GM21825 (cell line): ENCODE measurements at regions not wholly inside any gene's neighbourhood (a gene's known extent, or its start where the extent isn't known, plus 50 kb on each side); places are given as distances from the start of the nearest gene placed in this dataset.

Source experiments
- ATAC-seq: cut with Tn5 transposase; IDR thresholded peaks from one replicate; pipeline ENCODE4 v1.9.1; 2021; ENCODE audit warnings: mild to moderate bottlenecking, moderate library complexity; ENCODE audit not compliant: unreplicated experiment

DNA sequence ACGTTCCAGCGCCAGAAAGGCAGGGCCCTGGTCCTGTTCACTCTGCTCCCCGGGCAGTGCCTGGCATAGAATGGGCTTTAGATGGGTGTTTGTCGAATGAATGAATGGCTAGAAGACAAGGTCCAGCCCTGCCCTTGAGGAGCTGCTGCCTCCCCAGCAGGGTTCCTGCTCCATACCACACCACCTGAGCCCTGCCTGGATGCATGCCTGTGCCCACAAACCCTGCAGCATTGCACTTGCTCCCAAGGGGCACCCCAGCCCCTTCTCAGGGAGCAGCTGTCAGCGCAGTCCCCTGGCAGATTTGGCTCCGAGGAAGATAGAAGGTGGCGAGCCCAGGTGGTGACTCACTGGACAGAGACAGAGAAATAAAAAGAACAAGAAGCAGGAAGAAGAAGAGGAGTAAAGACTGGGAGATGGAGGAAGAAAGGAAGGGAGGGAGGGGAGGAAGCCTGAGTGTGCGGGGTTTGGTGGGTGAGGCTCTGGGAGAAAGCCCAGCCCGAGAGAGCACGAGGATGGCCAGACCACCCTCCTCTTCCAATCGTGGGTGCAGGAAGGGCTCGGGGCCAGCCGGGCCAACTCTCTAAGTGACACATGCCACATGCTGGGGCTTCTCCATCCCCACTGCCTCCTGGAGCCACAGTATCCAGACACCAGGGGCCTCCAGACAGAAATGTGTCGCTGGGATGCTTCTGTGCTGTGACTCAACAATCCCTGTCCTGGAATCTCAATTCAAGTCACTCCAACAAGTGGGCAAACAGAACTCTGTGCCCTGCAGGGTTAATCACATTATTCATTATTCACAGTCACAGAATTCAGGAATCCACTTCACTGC is 1474.3 kb downstream of the BRD1 start:
- ATAC-seq = no peak

DNA sequence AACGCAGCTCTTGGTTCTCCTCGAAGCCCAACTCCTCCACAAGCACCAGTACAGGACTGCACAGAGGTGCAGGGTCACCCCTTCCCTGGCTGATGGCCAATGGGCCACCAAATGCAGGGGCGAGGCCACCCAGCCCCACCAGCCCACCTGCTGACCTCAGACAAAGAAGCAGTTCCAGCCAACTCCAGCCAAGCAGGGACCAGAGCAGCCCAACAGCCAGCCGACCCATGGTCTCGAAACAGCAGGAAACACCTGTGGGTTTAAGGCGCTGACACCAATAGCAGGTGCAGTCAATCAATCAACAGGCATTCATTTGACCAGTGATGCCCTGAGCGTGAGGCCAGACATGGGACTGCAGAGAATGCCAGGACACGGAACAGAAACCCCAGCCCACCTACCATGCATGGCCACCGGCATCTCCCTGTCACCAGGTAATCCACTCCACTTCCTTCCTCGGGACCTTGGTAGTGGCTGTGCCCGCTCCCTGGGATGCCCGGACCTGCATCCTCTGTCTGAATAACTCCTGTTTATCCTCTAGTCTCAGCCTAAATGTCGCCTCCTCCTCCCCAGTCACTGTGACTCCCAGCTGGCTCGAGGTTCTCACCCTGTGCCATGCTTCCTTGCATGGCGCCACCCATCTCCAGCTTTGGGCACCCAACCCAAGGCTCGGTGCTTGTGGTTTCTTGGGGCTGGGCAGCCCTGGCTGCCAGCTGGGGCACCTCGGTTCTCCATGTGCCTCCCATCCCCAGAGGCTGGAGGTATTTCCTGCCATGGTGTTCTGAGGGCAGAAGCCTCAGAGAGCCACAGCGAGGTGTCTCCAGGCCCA is 1475.4 kb downstream of the BRD1 start:
- no peak for ATAC-seq

DNA sequence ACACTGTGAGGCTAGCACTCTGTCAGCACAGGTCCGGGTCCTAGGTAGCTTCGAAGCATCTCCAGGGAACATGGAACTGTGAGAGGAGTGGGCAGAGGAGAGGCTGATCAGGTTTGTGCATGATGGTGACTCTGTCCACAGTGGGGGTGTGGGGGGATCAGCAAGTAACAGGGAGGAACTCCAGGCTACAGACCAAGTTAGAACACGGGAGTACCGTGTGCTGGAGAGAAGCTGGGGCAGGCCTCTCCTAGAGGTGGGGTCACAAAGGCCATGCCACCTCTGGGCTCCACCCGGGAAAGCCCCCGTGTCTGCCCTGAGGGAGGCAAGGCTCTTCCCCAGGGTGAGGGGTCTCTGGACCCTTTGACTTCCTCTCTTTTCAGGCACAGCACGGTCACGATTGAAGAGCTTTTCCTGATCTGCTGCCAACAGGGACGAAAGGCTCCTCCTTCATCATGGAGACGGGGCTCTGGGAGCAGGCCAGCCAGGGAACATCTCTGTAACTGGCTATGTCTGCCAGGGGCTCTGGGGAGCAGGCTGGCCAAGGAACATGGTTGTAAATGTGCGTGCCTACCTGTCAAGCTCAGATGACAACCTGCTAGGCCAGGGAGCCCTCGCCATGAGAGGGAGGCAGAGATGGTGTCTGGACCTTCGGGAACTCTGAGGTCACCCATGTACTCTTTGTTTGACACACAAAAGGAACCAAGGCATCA is 1476.1 kb downstream of the BRD1 start:
- no peak for ATAC-seq

DNA sequence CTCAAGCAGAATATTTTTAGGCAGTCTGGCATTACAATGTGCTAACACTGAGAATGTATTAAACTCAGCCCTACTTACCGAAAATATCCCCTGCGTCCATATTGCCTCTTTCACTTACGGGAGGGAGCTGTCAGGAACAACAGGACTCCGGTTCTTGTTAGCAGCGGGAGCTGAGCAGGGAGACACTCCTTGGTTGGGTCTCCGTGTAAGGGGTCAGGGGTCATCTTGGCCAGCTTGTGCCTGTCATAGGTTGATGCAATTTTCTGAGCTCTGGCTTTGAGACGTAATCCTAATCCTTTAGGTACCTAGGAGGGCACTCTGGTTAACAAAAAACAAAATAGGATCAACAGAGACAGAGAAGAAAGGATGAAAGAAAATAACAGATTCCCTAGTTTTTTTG is 1477.2 kb downstream of the BRD1 start:
- no peak for ATAC-seq

DNA sequence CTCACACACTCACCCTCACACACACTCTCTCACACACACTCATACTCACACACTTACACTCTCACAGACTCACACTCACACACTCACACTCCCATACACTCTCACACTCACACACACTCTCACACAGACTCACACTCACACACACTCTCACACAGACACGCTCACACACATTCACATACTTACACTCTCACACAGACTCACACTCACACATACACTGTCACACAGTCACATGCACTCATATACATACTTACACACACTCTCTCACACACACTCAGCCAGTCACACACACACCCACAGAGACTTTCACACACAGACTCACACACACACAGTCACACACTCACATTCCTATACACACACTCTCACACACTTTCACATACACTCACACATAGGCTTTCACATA is 1478.8 kb downstream of the BRD1 start:
- no peak for ATAC-seq

DNA sequence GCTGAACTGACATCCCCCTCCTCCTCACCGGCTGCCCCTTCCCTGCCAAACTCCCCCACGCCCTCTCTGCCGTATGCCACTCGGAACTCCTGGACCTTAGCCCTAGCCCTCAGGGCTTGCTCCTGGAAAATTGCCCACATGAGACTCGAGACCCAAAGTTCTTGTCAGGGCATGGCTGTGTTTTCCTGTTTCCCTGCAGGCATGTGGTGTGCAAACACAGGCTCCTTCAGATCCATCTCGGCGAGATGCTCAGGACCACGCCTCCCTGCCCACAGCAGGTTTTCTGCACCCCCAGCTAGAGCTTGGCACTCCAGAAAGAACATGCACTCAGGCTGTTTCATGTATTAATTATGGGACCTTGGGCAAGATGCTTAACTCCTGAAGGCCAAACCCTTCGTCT is 1480.4 kb downstream of the BRD1 start:
- no peak for ATAC-seq

DNA sequence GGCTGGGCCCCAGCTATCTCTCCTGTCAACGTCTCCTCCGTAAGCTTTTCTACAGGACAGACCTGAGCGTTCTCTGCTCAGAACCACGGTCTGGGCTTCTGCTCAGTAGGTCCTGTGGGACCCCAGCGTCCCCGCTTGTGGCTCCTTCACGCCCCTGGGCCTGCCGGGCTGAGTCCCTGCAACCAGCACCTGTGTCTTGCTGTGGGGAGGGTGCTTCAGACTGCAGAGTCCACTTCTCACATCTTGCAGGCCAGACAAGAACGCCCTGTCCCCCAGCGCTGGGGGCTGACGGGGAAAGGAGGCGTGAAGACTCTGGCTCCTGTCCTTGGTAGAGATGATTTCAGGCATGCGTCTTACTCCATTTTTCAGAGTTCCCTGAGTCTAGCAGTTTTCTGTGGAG is 1480.8 kb downstream of the BRD1 start:
- ATAC-seq = no peak

DNA sequence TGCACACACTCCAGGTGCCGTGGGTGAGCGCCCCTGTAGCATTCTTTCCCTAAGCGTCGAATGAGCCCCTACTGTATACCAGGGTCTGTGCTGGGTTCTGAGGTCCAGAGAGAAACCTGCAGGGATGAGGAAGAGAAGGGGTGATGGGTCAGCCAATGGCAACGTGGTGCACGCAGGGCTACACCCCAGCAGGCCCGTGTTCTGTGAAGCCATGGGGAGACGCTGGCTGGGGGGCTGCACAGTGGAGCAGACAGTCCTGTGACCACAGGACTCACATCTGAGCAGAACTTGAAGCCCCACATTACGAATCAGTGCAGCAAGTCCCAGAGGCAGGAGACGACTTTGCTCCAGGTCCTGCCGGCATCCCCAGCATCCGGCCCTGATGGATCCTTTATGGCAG is 1481.4 kb downstream of the BRD1 start:
- ATAC-seq = no peak

DNA sequence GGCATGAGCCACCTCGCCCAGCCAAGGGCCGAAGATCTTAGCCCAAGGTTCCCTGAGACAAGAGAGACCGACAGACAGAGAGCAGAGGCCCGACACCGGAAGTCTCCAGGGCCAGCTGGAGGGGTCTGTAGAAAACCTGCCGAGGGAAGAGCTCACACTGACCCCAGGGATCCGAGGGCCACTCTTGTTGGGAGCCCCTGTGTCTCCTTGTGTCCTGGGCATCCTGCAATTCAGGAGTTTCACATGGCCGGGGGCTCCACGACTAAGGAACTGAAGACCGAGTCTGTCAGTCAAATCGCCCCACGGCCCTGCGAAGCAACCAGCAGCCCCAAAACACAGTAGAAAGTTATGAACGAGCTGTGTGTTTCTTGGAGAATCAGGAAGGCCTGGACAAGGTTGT is 1482.0 kb downstream of the BRD1 start:
- no peak for ATAC-seq

DNA sequence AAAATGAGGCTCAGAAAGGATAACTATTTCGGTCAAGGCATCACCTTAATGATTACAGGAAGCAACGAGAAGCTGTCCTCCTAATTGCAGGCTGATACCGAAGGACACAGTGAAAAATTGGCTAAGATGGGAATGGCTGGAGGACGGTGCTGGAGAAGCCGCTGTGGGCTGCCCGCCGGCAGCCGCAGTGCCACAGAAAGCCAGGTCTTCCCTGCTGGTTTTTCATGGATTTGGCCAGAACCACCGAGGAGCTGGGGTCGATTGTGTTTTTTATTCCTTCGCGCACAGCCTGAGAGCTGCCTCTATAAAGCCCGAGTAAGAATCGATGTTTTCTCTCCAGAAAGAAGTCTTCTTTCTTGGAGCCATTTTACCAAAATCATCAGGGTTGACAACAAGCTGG is 1484.2 kb downstream of the BRD1 start:
- ATAC-seq = no peak

DNA sequence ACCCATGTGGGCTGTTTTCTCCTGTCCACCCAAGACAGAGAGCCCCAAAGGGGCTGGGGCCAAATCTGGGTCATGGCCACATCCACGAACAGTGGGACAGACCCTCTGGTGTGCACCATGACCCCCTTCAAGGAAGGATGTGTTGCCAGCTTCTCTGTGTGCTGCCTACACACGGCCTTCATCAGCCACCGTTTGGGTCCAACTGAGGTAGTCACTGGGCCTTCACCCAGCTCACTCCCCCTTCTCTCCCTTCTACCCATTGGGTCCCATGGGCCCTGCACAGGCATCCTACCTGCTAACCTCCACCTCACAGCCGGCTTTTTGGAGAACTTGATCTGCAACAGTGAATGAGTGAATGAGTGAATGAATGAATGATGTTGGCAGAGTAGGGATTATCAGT is 1484.9 kb downstream of the BRD1 start:
- no peak for ATAC-seq

DNA sequence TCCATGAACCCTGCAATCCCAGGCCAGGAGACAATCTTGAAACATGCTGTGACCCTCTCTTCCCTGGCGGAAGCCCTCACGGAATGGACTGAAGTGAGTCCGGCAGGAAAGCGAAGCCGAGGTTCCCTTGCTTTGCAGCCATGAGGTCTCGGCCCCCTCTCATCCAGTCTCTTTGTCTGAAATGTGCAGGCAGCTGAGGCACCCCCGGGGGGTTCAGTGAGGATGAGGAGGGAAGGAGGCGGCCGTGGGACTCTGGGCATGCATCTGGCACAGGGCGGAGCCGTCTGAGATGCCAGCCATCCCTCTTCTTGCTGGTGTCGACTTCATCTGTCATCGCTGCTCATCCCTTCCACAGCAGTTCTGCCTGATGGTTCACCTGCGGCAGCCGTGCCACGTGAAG is 1485.7 kb downstream of the BRD1 start:
- ATAC-seq = no peak

DNA sequence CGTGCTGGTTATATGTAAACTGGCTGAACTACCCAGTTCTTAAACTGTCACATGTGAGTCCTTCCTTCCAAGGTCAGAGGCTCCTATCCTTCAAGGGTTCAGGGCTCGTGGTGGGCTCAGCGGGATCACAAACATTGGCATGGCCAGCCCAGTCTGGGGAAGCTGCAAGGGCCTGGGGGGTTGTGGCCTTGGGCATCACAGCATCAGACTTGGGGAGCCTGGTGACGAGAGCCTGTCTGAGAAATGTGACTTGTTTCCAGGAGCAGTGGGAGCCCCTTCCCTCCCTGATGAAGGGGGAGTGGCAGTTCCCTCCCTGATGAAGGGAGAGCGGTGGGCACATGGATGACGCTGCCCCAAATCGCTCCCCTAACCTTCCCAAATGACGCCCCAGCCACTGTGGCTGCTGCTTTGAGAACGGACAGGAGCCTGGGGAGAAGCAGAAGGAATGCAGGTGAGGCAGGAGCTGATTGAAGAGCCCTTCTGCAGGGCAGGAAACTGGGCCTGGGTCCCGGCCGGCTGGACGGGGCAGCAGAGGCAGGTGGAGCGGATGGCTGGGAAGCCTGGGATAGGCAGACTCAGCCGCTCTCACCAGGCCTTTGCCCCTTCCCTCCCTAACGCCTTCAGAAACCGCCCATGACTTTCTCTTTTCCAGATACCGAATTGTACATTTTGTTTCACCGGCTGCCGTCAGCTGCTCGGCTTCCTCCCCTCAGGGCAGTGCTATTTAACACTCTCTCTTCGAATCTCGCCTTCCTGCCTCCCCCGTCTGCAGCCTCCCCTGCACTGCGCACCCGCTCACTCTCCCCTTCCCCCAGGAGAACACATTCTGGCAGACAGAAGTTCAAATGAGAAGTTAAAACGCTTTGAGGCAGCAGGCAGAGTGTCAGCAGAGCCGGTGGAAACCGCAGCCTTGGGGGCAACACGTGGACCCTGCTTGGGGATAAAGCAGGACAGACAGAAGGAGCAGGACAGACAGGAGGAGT is 1486.7 kb downstream of the BRD1 start:
- ATAC-seq = no peak

DNA sequence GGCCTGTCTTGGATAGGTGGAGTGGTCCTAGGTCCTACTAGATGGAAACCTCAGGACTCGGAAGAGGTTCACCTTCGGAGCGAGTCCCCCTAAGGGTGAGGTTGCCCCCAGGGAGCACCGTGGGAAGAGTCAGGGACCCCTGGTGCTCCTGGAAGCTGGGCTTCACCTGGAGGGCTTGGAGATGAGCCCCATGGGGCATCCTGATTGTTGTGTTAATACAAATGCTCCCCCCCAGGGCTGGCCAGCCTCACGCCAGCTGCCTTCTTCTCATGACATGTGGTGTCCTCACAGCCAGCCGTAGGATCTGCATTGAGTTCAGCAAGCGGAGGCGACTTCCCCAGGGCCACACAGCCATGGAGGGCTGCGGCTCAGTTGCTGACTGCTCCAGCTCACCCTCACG is 1487.5 kb downstream of the BRD1 start:
- ATAC-seq = no peak

DNA sequence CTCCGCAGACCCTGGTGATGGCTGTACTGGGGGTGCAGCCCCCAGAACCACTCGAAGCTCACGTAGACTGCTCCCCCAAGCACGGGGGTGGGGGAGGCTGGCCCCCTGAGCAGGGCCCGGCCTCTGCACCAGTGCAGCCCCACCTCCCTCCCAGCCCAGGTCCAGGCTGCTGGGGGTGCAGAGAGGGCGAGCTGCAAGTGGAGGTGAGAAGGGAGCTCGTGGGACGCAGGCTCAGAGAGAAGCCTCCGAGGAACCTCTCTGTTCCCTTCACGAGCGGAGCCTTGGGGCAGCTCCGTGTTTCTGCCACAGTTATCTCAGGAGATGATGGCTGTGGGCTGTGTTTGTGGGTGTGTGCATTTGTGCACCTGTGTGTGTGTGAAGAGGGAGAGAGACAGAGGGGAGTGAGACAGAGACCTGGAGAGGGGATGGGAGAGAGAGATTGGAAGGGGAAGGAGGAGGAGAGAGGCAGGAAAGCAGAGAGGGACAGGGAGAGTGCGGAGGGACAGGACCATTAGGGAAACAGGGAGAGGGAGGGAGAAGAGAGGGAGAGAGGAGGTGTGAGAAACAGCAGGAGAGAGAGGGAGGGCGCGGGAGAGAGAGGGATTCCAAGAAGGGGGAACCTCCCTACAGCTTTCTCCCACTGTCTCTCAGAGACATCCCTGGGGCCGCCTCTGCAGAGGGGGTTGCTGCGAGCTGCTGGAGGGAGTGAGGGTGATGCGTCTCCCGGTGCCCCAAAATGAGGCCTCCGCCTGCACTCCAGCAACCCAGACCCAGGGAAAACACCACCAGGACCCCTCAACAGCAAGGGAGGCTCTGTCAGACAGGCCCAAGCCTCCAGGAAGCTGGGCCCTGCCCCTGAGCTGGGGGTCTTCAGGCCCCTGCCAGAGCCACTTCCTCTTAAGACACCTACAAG is 1488.6 kb downstream of the BRD1 start:
- no peak for ATAC-seq

DNA sequence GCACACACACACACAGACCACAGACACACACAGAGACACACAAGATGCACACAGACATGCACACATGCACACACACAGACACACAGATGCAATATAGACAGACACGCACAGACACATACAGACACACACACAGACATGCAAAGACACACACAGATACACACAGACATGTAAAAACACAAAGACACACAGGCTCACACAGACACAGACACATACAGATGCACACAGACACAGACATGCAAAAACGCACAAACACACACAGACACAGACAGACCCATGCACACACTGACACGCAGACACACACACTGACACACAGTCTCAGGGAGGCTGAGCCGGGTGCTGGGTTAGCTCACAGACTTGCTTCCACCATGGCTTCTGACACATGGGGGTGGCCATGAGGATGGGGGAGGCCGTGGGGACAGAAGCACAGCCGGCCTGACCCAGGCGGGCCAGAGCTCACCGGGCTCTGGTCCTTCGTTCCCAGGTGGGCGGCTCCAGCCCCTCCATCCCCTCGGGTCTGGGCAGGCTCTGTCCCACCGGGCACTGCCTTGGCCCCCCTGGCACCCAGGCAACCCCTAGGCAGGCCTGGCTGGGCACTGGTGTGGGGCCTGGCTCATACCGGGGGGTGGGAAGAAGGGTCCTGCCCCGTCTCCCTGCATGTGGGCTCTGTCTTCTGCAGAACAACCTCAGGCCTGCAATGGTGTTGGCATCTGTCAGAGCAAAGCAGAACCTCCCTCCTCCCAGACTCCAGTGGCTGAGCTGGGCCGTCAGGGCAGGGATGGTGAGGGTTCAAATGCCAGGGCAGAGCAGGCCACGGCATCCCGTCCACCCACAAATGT is 1489.5 kb downstream of the BRD1 start:
- ATAC-seq = no peak

DNA sequence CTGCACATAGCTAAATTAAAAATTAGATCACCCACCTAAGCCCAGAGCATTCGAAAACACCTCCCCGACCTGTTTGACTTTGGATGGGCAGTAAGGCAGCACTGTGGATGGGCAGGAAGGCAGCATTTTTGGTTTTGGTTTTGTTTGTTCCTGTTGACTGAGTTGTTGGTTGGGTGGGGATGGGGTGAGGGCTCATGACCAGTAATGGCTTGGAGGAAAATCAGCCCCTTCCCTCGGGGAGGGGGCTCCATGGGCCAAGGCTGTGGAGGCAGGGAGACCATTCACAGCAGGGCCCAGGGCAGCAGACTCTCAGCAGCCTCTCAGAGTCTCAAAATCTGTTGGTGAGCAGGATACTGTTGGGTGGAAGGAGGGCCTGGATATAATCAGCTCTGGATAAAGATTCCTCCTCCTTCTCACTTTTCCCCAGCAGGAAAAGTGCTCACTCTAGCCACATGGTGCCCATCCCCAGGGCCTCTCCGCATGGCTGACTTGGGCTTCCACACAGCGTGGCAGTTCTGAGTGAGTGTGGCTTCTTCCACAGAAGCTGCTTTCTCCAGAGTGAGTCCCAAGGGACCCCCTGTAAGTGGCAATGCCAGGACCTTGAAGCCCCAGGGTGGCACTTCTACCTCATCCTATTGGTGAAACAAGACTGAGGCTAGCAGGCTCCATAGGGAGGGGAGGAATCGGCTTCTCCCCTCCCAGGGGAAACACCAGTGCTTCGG is 1491.2 kb downstream of the BRD1 start:
- no peak for ATAC-seq
